Suprapubic skin (tissue), 4 donors: ENCODE measurements at regions not wholly inside any gene's neighbourhood (a gene's known extent, or its start where the extent isn't known, plus 50 kb on each side); places are given as distances from the start of the nearest gene placed in this dataset.

Source experiments
- EP300 ChIP-seq: sonication (generic); formaldehyde crosslinking; IDR thresholded peaks from one replicate; pipeline ENCODE4 v1.6.1; 2017; ENCODE audit warnings: antibody characterized with exemption
- POLR2A ChIP-seq, 2 donors: fragments of 450-650 bp; IDR thresholded peaks; one replicate each; pipeline ENCODE4 v1.6.1; 2017; ENCODE audit warnings: antibody characterized with exemption in 2 of 2, mild to moderate bottlenecking in 2 of 2, moderate library complexity in 2 of 2
- POLR2AphosphoS5 ChIP-seq, 3 donors: sonication (generic); formaldehyde crosslinking; IDR thresholded peaks; one replicate each; pipeline ENCODE4 v1.6.1; 2017; ENCODE audit warnings: antibody characterized with exemption in 3 of 3
- TF ChIP-seq, protein P1 (sequence below), 2 donors: fragments of 200-600 bp in 1 of 2; fragments of 450-650 bp in 1 of 2; sonication (generic) in 1 of 2; IDR thresholded peaks; one replicate each; pipeline ENCODE4 v1.5.1; 2016 to 2019; ENCODE audit warnings: antibody characterized with exemption in 2 of 2, mild to moderate bottlenecking in 1 of 2, moderate library complexity in 1 of 2

- no peak for TF ChIP-seq EP300
- no peak for TF ChIP-seq POLR2AphosphoS5 (IDR thresholded peaks at IDR 0.05)
- TF ChIP-seq, protein P1, sequence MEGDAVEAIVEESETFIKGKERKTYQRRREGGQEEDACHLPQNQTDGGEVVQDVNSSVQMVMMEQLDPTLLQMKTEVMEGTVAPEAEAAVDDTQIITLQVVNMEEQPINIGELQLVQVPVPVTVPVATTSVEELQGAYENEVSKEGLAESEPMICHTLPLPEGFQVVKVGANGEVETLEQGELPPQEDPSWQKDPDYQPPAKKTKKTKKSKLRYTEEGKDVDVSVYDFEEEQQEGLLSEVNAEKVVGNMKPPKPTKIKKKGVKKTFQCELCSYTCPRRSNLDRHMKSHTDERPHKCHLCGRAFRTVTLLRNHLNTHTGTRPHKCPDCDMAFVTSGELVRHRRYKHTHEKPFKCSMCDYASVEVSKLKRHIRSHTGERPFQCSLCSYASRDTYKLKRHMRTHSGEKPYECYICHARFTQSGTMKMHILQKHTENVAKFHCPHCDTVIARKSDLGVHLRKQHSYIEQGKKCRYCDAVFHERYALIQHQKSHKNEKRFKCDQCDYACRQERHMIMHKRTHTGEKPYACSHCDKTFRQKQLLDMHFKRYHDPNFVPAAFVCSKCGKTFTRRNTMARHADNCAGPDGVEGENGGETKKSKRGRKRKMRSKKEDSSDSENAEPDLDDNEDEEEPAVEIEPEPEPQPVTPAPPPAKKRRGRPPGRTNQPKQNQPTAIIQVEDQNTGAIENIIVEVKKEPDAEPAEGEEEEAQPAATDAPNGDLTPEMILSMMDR (IDR thresholded peaks at IDR 0.05): no peak
- no peak for TF ChIP-seq POLR2A (IDR thresholded peaks at IDR 0.05)
Measured at GRCh38 chr10:53479365-53479764, 706.8 kb upstream of the MBL2 start.
